ENCODE measurements at regions not wholly inside any gene's neighbourhood (a gene's known extent, or its start where the extent isn't known, plus 50 kb on each side); places are given as distances from the start of the nearest gene placed in this dataset.

DNA sequence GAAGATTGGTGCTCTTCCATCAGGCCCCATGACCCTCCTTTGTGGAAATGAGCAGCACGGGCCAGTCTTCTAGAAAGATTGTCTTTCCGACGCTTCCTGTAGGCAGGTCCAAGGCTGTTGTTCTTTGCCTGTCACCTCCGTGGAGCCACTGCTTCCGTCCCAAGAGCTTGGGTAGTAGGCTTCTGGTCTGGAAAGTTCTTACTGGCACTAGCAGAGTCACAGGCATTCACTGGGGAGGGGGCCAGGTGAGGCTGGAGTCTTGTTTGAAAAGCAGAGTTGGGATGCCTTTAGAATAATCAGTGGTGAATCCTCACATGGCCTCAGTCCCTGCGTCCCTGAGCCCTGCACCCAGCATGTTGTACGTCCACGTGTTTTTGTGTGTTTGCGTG lies 76.2 kb upstream of the ADPGK start:
- H2AFZ ChIP-seq (ENCODE audit: insufficient read depth, low read depth, low read length, poor library complexity, severe bottlenecking), result no peak overlapping the region
- H3K36me3 ChIP-seq (replicated peaks in 1 of 2; ENCODE audit: control insufficient read depth in 1 of 2, insufficient read depth in 2 of 2, low read length in 2 of 2), result no peaks in the 10 kb centered on the region
- H3K36me3 Mint-ChIP-seq, result no peaks in the 10 kb centered on the region

DNA sequence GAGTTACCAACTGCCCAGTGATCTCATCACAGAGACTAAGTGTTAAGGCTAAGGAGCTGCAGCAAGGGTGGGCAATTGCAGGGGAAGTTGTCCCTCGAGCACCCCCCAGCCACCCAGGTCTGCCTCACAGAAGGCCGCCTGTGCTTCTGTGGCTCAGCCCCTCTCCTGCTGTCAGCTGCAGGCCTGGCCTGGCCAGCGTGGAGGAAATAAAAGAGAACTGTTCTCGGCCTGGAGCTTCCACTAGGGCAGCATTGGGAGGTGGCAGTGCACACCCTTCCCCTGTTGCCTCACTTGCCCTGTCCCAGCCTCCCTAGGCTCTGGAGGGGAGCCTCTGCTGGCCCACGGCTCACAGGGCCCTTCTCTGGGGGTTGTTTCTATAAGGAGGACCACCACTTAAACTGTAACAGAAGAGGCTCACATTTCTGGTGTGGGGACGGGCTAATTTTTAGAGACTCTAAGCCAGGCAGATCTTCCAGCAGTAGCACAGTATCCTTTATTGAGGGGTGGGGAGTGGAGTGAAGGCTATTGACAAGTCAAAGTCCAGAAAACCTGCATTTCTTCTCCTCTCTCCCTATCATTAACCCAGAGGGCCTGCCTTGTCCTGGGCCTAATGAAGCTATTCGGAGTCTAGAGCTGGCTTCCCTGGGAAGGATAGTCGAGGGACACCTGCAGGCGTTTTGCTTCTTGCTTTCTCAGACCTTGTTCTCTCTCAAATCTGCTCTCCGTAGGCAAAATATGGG lies 75.6 kb upstream of the ADPGK start:
- H3K4me2 ChIP-seq (replicated peaks; ENCODE audit: extremely low read depth, low read length, poor library complexity, severe bottlenecking), result no peak overlapping the region
- no peaks in the 10 kb centered on the region for H3K36me3 ChIP-seq (replicated peaks in 1 of 2; ENCODE audit: control insufficient read depth in 1 of 2, insufficient read depth in 2 of 2, low read length in 2 of 2)
- Mint-ChIP-seq H3K36me3 (no peaks in the 10 kb centered on the region), H3K4me3 (no peak overlapping the region), H3K4me1 (no peaks in the 10 kb centered on the region), H3K27me3 (ENCODE audit: low read depth in 3 of 3) (peaks cover 5 to 10% (median 10%) of the 10 kb centered on the region in 3 donors), H3K9me3 (peaks cover 0 to 2% (median 0%) of the 10 kb centered on the region in 7 donors), H3K27ac (peak overlapping the region in 1 of 7 donors; percentile 12)
- no peaks in the 10 kb centered on the region for H3K9me3 ChIP-seq (replicated peaks in 1 of 2; ENCODE audit: control insufficient read depth in 1 of 2, insufficient read depth in 1 of 2, low read length in 2 of 2)
- H4K20me1 ChIP-seq (ENCODE audit: insufficient read depth, low read length), result no peaks in the 10 kb centered on the region
- H3K4me1 ChIP-seq (ENCODE audit: control insufficient read depth in 1 of 2, insufficient read depth in 2 of 2, low read length in 2 of 2), result no peaks in the 10 kb centered on the region
- no peaks in the 10 kb centered on the region for H3K27me3 ChIP-seq (ENCODE audit: control insufficient read depth in 2 of 2, insufficient read depth in 2 of 2, low read length in 2 of 2)
- intact Hi-C loops (cut with micrococcal nuclease), result no loop called here
- TF ChIP-seq, protein P1, sequence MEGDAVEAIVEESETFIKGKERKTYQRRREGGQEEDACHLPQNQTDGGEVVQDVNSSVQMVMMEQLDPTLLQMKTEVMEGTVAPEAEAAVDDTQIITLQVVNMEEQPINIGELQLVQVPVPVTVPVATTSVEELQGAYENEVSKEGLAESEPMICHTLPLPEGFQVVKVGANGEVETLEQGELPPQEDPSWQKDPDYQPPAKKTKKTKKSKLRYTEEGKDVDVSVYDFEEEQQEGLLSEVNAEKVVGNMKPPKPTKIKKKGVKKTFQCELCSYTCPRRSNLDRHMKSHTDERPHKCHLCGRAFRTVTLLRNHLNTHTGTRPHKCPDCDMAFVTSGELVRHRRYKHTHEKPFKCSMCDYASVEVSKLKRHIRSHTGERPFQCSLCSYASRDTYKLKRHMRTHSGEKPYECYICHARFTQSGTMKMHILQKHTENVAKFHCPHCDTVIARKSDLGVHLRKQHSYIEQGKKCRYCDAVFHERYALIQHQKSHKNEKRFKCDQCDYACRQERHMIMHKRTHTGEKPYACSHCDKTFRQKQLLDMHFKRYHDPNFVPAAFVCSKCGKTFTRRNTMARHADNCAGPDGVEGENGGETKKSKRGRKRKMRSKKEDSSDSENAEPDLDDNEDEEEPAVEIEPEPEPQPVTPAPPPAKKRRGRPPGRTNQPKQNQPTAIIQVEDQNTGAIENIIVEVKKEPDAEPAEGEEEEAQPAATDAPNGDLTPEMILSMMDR (IDR thresholded peaks at IDR 0.05), result no peak
- H3K4me3 ChIP-seq (replicated peaks in 1 of 3; ENCODE audit: low read depth in 2 of 3, low read length in 3 of 3), result no peak overlapping the region
- H3K79me2 ChIP-seq (ENCODE audit: insufficient read depth, low read length), result no peaks in the 10 kb centered on the region
- 75% methylated on average over 4 of the region's 10 CpGs for WGBS (ENCODE audit: insufficient coverage)
- H3K27ac ChIP-seq (ENCODE audit: low read depth in 1 of 2, low read length in 2 of 2), result no peak overlapping the region
- no peak overlapping the region for H2AFZ ChIP-seq (ENCODE audit: insufficient read depth, low read depth, low read length, poor library complexity, severe bottlenecking)
- DNase-seq, result no peak
- H3K9ac ChIP-seq (ENCODE audit: insufficient read depth, low read length, poor library complexity, severe bottlenecking), result no peak overlapping the region

More for the DNA sequence above, 76.2 kb upstream of the ADPGK start:
- no peak overlapping the region for H3K27ac ChIP-seq (ENCODE audit: low read depth in 1 of 2, low read length in 2 of 2)
- no peaks in the 10 kb centered on the region for H3K4me1 ChIP-seq (ENCODE audit: control insufficient read depth in 1 of 2, insufficient read depth in 2 of 2, low read length in 2 of 2)
- Mint-ChIP-seq H3K27ac (peak overlapping the region in 1 of 7 donors; percentile 12), H3K9me3 (peaks cover 0 to 2% (median 0%) of the 10 kb centered on the region in 7 donors), H3K4me1 (no peaks in the 10 kb centered on the region), H3K27me3 (ENCODE audit: low read depth in 3 of 3) (peaks cover 9 to 10% (median 10%) of the 10 kb centered on the region in 3 donors), H3K4me3 (no peak overlapping the region)
- H3K4me2 ChIP-seq (replicated peaks; ENCODE audit: extremely low read depth, low read length, poor library complexity, severe bottlenecking), result no peak overlapping the region
- no peaks in the 10 kb centered on the region for H3K9me3 ChIP-seq (replicated peaks in 1 of 2; ENCODE audit: control insufficient read depth in 1 of 2, insufficient read depth in 1 of 2, low read length in 2 of 2)
- WGBS (ENCODE audit: insufficient coverage), result 83% methylated on average over 9 of the region's 9 CpGs
- no peaks in the 10 kb centered on the region for H3K27me3 ChIP-seq (ENCODE audit: control insufficient read depth in 2 of 2, insufficient read depth in 2 of 2, low read length in 2 of 2)
- H3K9ac ChIP-seq (ENCODE audit: insufficient read depth, low read length, poor library complexity, severe bottlenecking), result no peak overlapping the region
- no peak for DNase-seq
- H4K20me1 ChIP-seq (ENCODE audit: insufficient read depth, low read length), result no peaks in the 10 kb centered on the region
- no peaks in the 10 kb centered on the region for H3K79me2 ChIP-seq (ENCODE audit: insufficient read depth, low read length)
- intact Hi-C loops (cut with micrococcal nuclease), result no loop called here
- TF ChIP-seq, protein P1 (IDR thresholded peaks at IDR 0.05), result no peak
- H3K4me3 ChIP-seq (replicated peaks in 1 of 3; ENCODE audit: low read depth in 2 of 3, low read length in 3 of 3), result no peak overlapping the region
